Fibroblast of pulmonary artery (primary cell): ENCODE measurements at regions not wholly inside any gene's neighbourhood (a gene's known extent, or its start where the extent isn't known, plus 50 kb on each side); places are given as distances from the start of the nearest gene placed in this dataset.

Experiments
- DNase-seq: peaks from one replicate; pipeline ENCODE4 v3.0.0-alpha.2; 2010; ENCODE audit warnings: low read depth
- H3K4me3 ChIP-seq: replicated peaks from 2 replicates; pipeline ENCODE4 v1.5.1; 2011; ENCODE audit warnings: low read depth, mild to moderate bottlenecking, control low read depth, low read length, moderate library complexity
- CTCF ChIP-seq: IDR thresholded peaks from 2 replicates; pipeline ENCODE4 v1.5.1; 2011; ENCODE audit warnings: mild to moderate bottlenecking, control low read depth, low read length, inconsistent platforms; ENCODE audit errors: missing control alignments

- TF ChIP-seq CTCF, result no peak
- no peak overlapping the region for H3K4me3 ChIP-seq
- DNase-seq, result no peak
These were observed 480.4 kb downstream of the IGSF11 start for GRCh38 chr3:118554148-118554838.

GRCh38 chr3:118556983-118557382 is 477.7 kb downstream of the IGSF11 start:
- H3K4me3 ChIP-seq, result no peak overlapping the region
- TF ChIP-seq CTCF, result no peak
- DNase-seq, result no peak

GRCh38 chr3:118557513-118557912 is 477.1 kb downstream of the IGSF11 start:
- no peak for DNase-seq
- no peak overlapping the region for H3K4me3 ChIP-seq
- TF ChIP-seq CTCF, result no peak

- DNase-seq, result no peak
- TF ChIP-seq CTCF, result no peak
- H3K4me3 ChIP-seq, result no peak overlapping the region
These were observed 475.4 kb downstream of the IGSF11 start for GRCh38 chr3:118559286-118559685.

GRCh38 chr3:118564800-118565199 is 469.8 kb downstream of the IGSF11 start:
- no peak overlapping the region for H3K4me3 ChIP-seq
- no peak for DNase-seq
- no peak for TF ChIP-seq CTCF

GRCh38 chr3:118573912-118574311 is 460.7 kb downstream of the IGSF11 start:
- DNase-seq, result no peak
- no peak for TF ChIP-seq CTCF
- no peak overlapping the region for H3K4me3 ChIP-seq
